Kidney (tissue), 13 donors: ENCODE measurements at regions not wholly inside any gene's neighbourhood (a gene's known extent, or its start where the extent isn't known, plus 50 kb on each side); places are given as distances from the start of the nearest gene placed in this dataset.

Experiments used
- DNase-seq, 5 donors: peaks; one replicate each; pipeline ENCODE4 v3.0.0-alpha.2; 2013 to 2020
- FAIRE-seq: peaks from 2 replicates; lab custom pipeline; 2012; peaks lifted over from hg19 to GRCh38; lab: Jason Lieb, UNC
- H3K27ac ChIP-seq, 2 donors: one replicate each; pipeline ENCODE4 v1.7.0; 2013; ENCODE audit warnings: low read depth in 2 of 2, low read length in 2 of 2, inconsistent platforms in 1 of 2
- H3K27me3 ChIP-seq: one replicate; pipeline ENCODE4 v1.7.1; 2013; ENCODE audit warnings: low read length, inconsistent platforms; ENCODE audit not compliant: control insufficient read depth, insufficient read depth
- H3K36me3 ChIP-seq, 3 donors: one replicate each; pipeline versions ENCODE4 v1.7.0 to v1.7.1; 2013; ENCODE audit warnings: low read length in 3 of 3, control low read depth in 1 of 3, inconsistent platforms in 1 of 3; ENCODE audit not compliant: insufficient read depth in 3 of 3, control insufficient read depth in 2 of 3
- H3K4me1 ChIP-seq, 3 donors: one replicate each; pipeline versions ENCODE4 v1.7.0 to v1.7.1; 2013; ENCODE audit warnings: low read length in 3 of 3, inconsistent platforms in 1 of 3, low read depth in 1 of 3; ENCODE audit not compliant: control insufficient read depth in 2 of 3, insufficient read depth in 2 of 3
- H3K4me3 ChIP-seq, 3 donors: one replicate each; pipeline versions ENCODE4 v1.7.0 to v1.8.1; 2013; ENCODE audit warnings: low read length in 3 of 3, control low read depth in 1 of 3, inconsistent platforms in 1 of 3
- H3K9ac ChIP-seq, 3 donors: one replicate each; pipeline versions ENCODE4 v1.7.0 to v1.7.1; 2013; ENCODE audit warnings: low read length in 3 of 3, control low read depth in 1 of 3, inconsistent platforms in 1 of 3
- H3K9me3 ChIP-seq, 3 donors: one replicate each; pipeline versions ENCODE4 v1.7.0 to v1.7.1; 2013; ENCODE audit warnings: low read length in 3 of 3, control low read depth in 1 of 3, inconsistent platforms in 1 of 3; ENCODE audit not compliant: control insufficient read depth in 2 of 3, insufficient read depth in 1 of 3
- CTCF ChIP-seq: IDR thresholded peaks from 3 replicates; pipeline ENCODE4 v1.5.1; 2012; ENCODE audit warnings: mild to moderate bottlenecking, moderate library complexity, borderline replicate concordance; ENCODE audit not compliant: insufficient read depth; ENCODE audit errors: extremely low read depth
- intact Hi-C: fragments of 100-400 bp; cut with DNase I; formaldehyde crosslinking; loops from one replicate; pipeline ENCODE4 v1.11.1; 2022
- donor health status: control.
- donor health status: control.
- donor health status: control.
- donor health status: control.
- donor health status: control.
- donor health status: DM: yes; HTN: yes; CAD: no.
- donor health status: Normal renal cell carcinoma (clear cell type).

GRCh38 chr11:112336356-112336886 is 75.8 kb upstream of the PLET1 start:
- no peak overlapping the region for H3K4me3 ChIP-seq
- no peak overlapping the region for H3K27ac ChIP-seq
- no peaks in the 10 kb centered on the region for H3K36me3 ChIP-seq
- no peak overlapping the region for H3K9ac ChIP-seq
- H3K9me3 ChIP-seq = no peaks in the 10 kb centered on the region
- peaks cover 0 to 5% (median 0%) of the 10 kb centered on the region in 3 donors for H3K4me1 ChIP-seq
- DNase-seq (no peak), FAIRE-seq (no peak)
- H3K27me3 ChIP-seq = no peaks in the 10 kb centered on the region
- TF ChIP-seq CTCF = no peak
- intact Hi-C loops = no loop called here

GRCh38 chr11:112339566-112339965 is 78.9 kb upstream of the PLET1 start:
- Histone ChIP-seq H3K4me3 (no peak overlapping the region), H3K9me3 (no peaks in the 10 kb centered on the region), H3K36me3 (no peaks in the 10 kb centered on the region), H3K4me1 (peaks cover 4 to 16% (median 11%) of the 10 kb centered on the region in 3 donors), H3K27ac (no peak overlapping the region), H3K9ac (no peak overlapping the region), H3K27me3 (no peaks in the 10 kb centered on the region)
- no peak for TF ChIP-seq CTCF
- FAIRE-seq = no peak
- intact Hi-C loops = no loop called here
- no peak for DNase-seq

- H3K27ac ChIP-seq = no peak overlapping the region
- FAIRE-seq (no peak), DNase-seq (peak in 2 of 5 donors; percentile 53 to 68)
- H3K36me3 ChIP-seq = no peaks in the 10 kb centered on the region
- intact Hi-C loops = no loop called here
- no peak overlapping the region for H3K9ac ChIP-seq
- peaks cover 4 to 25% (median 14%) of the 10 kb centered on the region in 3 donors for H3K4me1 ChIP-seq
- H3K27me3 ChIP-seq = no peaks in the 10 kb centered on the region
- H3K4me3 ChIP-seq = no peak overlapping the region
- H3K9me3 ChIP-seq = no peaks in the 10 kb centered on the region
- TF ChIP-seq CTCF = no peak
Measured at GRCh38 chr11:112343368-112344039, 82.8 kb upstream of the PLET1 start.
